ENCODE measurements at regions not wholly inside any gene's neighbourhood (a gene's known extent, or its start where the extent isn't known, plus 50 kb on each side); places are given as distances from the start of the nearest gene placed in this dataset.

DNA sequence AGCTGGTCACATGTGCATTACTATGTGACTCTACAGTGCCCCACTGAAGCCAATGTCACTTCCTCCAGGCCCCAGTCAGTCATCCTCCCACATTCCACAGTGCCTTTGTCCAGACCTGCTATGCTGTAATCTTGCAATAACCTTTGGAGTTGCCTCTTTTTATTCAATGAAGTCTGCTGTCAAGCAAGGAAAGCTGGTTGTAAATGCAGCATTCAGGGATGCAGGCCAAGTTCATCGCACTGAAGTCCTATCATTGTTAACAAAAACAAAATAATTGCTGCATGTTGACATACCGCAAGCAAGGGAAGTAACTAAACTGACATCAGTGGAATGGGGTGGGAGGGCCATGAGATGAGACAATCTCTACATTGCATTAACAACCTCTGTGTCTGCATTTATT lies 131.2 kb upstream of the CDYL start:
- WGBS (ENCODE audit: insufficient coverage, low coverage, missing lambda C conversion rate), result 39% methylated on average over 2 of the region's 2 CpGs
- no peaks in the 10 kb centered on the region for H3K79me2 ChIP-seq (ENCODE audit: control insufficient read depth, insufficient read depth, low read length)
- CTCF ChIA-PET (ENCODE audit: low intra/inter-chr PET ratio), result no interaction called here
- POLR2A ChIA-PET, result interaction anchor here (0.5 to 3.0 kb wide), 3 partner anchors 8 to 292 kb away, joined by 3 to 19 read pairs (median 3); no protein-coding TSS in a partner anchor
- no peaks in the 10 kb centered on the region for H3K9me3 ChIP-seq (replicated peaks; ENCODE audit: control insufficient read depth, insufficient read depth, low read depth, low read length)
- H3K27ac ChIP-seq (ENCODE audit: extremely low read depth, low read depth, low read length), result no peak overlapping the region
- TF ChIP-seq TCFL5 (CRISPR knock-in tag; conservative IDR thresholded peaks at IDR 0.05) (no peak), ELF1 (tag; IDR thresholded peaks at IDR 0.05) (no peak), POLR3G (IDR thresholded peaks at IDR 0.05; ENCODE audit: extremely low read depth, insufficient read length, insufficient replicate concordance) (no peak), ZNF3 (CRISPR knock-in tag; IDR thresholded peaks at IDR 0.05) (peak; percentile 78; the same call in 1 of the 2 replicates), TAF7 (tag; IDR thresholded peaks at IDR 0.05) (no peak), FOXA3 (CRISPR knock-in tag; conservative IDR thresholded peaks at IDR 0.05 in 1 of 2, IDR thresholded peaks at IDR 0.05 in 1 of 2) (0 out of 4 replicates have a peak, but pooled peaks of 1 of the 2 experiments have one; percentile 4), JUN (IDR thresholded peaks at IDR 0.05; ENCODE audit: borderline replicate concordance, low read depth, low read length) (no peak), JUN (CRISPR knock-in tag; IDR thresholded peaks at IDR 0.05; ENCODE audit: borderline replicate concordance) (no peak), GTF2E2 (tag; IDR thresholded peaks at IDR 0.05) (no peak)
- in situ Hi-C loops (cut with MboI) (no loop called here), intact Hi-C loops (cut with micrococcal nuclease) (loop anchor here (5.0 kb wide), 1 partner anchor 202 kb away; no protein-coding TSS in a partner anchor)
- H3K4me1 ChIP-seq (replicated peaks in 1 of 2; ENCODE audit: control insufficient read depth in 2 of 2, insufficient read depth in 2 of 2, low read length in 2 of 2), result peaks cover 6 to 7% of the 10 kb centered on the region in 2 experiments; a peak in 4 of 5 replicates
- H3K4me2 ChIP-seq (ENCODE audit: insufficient read depth, low read length), result no peak overlapping the region
- no peak overlapping the region for H3K4me3 ChIP-seq
- FAIRE-seq (no peak), ATAC-seq (no peak), DNase-seq (ENCODE audit: extremely low read depth in 1 of 4, low spot score in 3 of 4) (no peak)
- H4K20me1 ChIP-seq (replicated peaks; ENCODE audit: control insufficient read depth, insufficient read depth, low read length), result no peaks in the 10 kb centered on the region
- no peaks in the 10 kb centered on the region for H3K9me1 ChIP-seq (ENCODE audit: control insufficient read depth, insufficient read depth, low read length)
- H3K9ac ChIP-seq (ENCODE audit: insufficient read depth in 1 of 2, low read depth in 2 of 2, low read length in 2 of 2), result no peak overlapping the region
- no peaks in the 10 kb centered on the region for H3K36me3 ChIP-seq (ENCODE audit: control insufficient read depth, insufficient read depth, low read length)
- no TSS peak for BruUV-seq (replicated peaks)
- H3K27me3 ChIP-seq (ENCODE audit: control insufficient read depth in 2 of 2, insufficient read depth in 2 of 2, low read length in 2 of 2), result peaks cover 0 to 3% of the 10 kb centered on the region in 2 experiments; a peak in 2 of 5 replicates
- H2AFZ ChIP-seq (ENCODE audit: low read depth, low read length), result no peak overlapping the region

Measured in K562 (cell line).